Psoas muscle (tissue), 7 donors: ENCODE measurements at regions not wholly inside any gene's neighbourhood (a gene's known extent, or its start where the extent isn't known, plus 50 kb on each side); places are given as distances from the start of the nearest gene placed in this dataset.

Experiments
- ATAC-seq, 4 donors: fragments of 200-7000 bp; cut with Tn5 transposase; one replicate each; pipeline ENCODE4 v1.9.1; 2020; ENCODE audit warnings: moderate library complexity in 3 of 4, mild to moderate bottlenecking in 2 of 4
- DNase-seq, 2 donors: peaks; one replicate each; pipeline ENCODE4 v3.0.0-alpha.2; 2020
- H3K27ac ChIP-seq: fragments of 200-600 bp; one replicate; pipeline ENCODE4 v1.8.0; 2022
- H3K27me3 ChIP-seq, 3 donors: fragments of 200-600 bp in 1 of 3; one replicate each; pipeline versions ENCODE4 v1.6.1 to v1.8.0; 2013 to 2022; ENCODE audit warnings: low read length in 2 of 3, mild to moderate bottlenecking in 2 of 3, moderate library complexity in 1 of 3; ENCODE audit not compliant: insufficient read depth in 3 of 3
- H3K36me3 ChIP-seq, 2 donors: fragments of 200-600 bp in 1 of 2; one replicate each; pipeline versions ENCODE4 v1.6.1 to v1.8.0; 2013 to 2022; ENCODE audit warnings: low read depth in 1 of 2, mild to moderate bottlenecking in 1 of 2, moderate library complexity in 1 of 2; ENCODE audit not compliant: insufficient read depth in 1 of 2
- H3K4me1 ChIP-seq: fragments of 200-600 bp; one replicate; pipeline ENCODE4 v1.8.0; 2022
- H3K4me3 ChIP-seq: fragments of 200-600 bp; one replicate; pipeline ENCODE4 v1.8.0; 2022; ENCODE audit warnings: mild to moderate bottlenecking
- H3K9me3 ChIP-seq: fragments of 200-600 bp; one replicate; pipeline ENCODE4 v1.8.0; 2022
- WGBS, 3 donors: extraction: QIAGEN DNeasy Blood & Tissue Kit; methylation state at CpG; one replicate each; pipeline versions ENCODE4 v1.1.6 to v1.1.7; 2013; 5-methylcytosine and 5-hydroxymethylcytosine counted together
- intact Hi-C, 2 donors: fragments of 100-400 bp; cut with DNase I; formaldehyde crosslinking; loops; one replicate each; pipeline versions ENCODE4 v1.11.0 to v1.14.2; 2022
- TF ChIP-seq, protein P1 (sequence below): fragments of 200-600 bp; IDR thresholded peaks from one replicate; pipeline ENCODE4 v1.8.0; 2022; ENCODE audit warnings: antibody characterized with exemption
- donor health status: healthy with polysubstance abuse.
- donor health status: DM: no; HTN: no; CAD: no; lungs with moderate emphysema.
- donor health status: Bipolar disorder and iron deficiency.
- donor health status: healthy.
- donor health status: DM: yes; HTN: yes; CAD: no.
- donor health status: DM: no; HTN: no; CAD: no.
- donor health status: DM: yes; HTN: yes; CAD: no.

DNA sequence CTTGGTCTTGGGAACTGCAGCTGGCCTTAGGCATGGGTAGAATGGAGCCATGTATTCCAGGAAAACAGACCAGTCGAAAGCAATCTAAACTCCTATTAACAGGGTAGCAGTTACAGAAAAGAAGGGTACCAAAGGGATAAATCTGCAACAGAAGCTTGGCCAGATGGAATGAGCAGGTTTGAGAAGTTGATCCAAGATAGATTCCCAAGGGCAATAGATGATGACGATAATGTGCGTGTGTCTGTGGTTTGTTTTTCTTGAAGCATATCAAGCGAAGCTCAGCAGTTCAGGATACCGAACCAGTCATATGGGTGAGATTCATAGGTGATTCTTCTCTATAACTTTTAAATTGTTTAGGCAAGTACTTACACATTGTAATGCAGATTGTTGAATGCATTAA is 203.8 kb upstream of the SEMA6D start:
- Histone ChIP-seq H3K4me3 (no peak overlapping the region), H3K4me1 (no peaks in the 10 kb centered on the region), H3K36me3 (no peaks in the 10 kb centered on the region), H3K9me3 (no peaks in the 10 kb centered on the region), H3K27ac (no peak overlapping the region), H3K27me3 (no peaks in the 10 kb centered on the region)
- TF ChIP-seq, protein P1, sequence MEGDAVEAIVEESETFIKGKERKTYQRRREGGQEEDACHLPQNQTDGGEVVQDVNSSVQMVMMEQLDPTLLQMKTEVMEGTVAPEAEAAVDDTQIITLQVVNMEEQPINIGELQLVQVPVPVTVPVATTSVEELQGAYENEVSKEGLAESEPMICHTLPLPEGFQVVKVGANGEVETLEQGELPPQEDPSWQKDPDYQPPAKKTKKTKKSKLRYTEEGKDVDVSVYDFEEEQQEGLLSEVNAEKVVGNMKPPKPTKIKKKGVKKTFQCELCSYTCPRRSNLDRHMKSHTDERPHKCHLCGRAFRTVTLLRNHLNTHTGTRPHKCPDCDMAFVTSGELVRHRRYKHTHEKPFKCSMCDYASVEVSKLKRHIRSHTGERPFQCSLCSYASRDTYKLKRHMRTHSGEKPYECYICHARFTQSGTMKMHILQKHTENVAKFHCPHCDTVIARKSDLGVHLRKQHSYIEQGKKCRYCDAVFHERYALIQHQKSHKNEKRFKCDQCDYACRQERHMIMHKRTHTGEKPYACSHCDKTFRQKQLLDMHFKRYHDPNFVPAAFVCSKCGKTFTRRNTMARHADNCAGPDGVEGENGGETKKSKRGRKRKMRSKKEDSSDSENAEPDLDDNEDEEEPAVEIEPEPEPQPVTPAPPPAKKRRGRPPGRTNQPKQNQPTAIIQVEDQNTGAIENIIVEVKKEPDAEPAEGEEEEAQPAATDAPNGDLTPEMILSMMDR: no peak
- ATAC-seq: no peak
- 77 to 80% (median 79%) methylated on average over 5 of the region's 5 CpGs for WGBS, 3 donors
- intact Hi-C loops: no loop called here
- DNase-seq: no peak

DNA sequence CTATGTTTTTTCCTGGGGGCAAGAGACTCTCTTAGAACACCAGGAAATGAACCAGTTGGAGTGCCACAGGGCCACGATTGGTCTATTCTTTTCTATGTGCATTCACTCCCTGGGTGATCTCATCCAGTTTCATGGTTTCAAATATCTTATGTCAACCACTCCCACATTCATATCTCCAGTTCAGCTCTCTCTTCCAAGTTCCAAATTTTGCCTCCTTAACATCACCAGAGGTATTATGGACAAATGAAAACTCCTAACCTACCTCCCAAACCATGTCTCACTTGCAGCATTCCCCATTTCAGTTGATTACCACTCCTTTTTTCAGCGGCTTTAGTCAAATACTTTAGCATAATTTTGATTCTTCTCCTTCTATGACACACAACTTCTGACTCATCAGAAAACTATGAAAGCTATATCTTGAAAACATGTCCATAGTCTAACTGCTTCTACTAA is 203.1 kb upstream of the SEMA6D start:
- no peak for ATAC-seq
- DNase-seq: no peak
- 68 to 74% (median 72%) methylated on average over 2 of the region's 2 CpGs for WGBS, 3 donors
- Histone ChIP-seq H3K4me1 (no peaks in the 10 kb centered on the region), H3K4me3 (no peak overlapping the region), H3K27me3 (no peaks in the 10 kb centered on the region), H3K36me3 (no peaks in the 10 kb centered on the region), H3K9me3 (no peaks in the 10 kb centered on the region), H3K27ac (no peak overlapping the region)
- intact Hi-C loops: no loop called here
- TF ChIP-seq, protein P1: no peak

DNA sequence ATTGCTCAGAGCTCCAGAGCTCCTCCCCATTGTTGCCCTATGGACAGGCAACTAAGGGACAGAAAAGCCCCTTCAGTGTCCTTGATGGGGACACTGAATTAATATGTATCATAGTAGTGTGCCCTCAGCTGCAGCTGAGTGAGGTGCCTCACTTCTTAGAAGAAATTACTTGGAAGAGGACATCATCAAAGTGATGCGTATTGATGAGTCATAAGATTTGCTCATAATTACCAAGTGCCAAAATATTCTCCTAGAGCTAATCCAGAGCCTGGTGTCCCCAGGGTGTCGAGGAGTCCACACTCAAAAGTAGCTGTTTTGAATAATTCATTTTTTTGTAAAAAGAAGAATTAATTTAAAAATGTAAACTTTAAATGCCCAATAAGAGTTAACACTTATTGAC is 200.7 kb upstream of the SEMA6D start:
- ATAC-seq (no peak), DNase-seq (no peak)
- H3K9me3 ChIP-seq: no peaks in the 10 kb centered on the region
- 56 to 64% (median 57%) methylated on average over 2 of the region's 2 CpGs for WGBS, 3 donors
- H3K27me3 ChIP-seq: no peaks in the 10 kb centered on the region
- TF ChIP-seq, protein P1: no peak
- no peaks in the 10 kb centered on the region for H3K36me3 ChIP-seq
- no peak overlapping the region for H3K4me3 ChIP-seq
- no peak overlapping the region for H3K27ac ChIP-seq
- H3K4me1 ChIP-seq: no peaks in the 10 kb centered on the region
- intact Hi-C loops: no loop called here

DNA sequence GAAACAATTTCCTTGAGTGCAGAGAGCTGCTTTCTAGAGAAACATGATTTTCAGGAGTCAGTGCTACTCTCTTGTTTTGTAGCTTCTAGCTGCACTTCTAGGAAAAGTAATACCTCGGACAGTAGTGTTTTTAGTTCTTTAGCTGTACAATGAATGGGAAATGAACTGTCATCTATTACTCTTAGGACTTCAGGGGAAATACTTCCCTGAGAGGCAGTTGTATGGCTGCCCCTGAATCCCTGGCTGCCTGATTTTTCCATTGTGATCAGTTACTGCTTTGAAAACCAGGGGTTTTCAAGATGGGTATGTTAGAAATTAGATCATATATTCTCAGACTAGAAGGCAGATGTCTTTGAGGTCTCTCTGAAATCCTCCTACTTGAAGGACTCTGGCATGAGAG is 200.3 kb upstream of the SEMA6D start:
- Histone ChIP-seq H3K27ac (no peak overlapping the region), H3K4me3 (no peak overlapping the region)
- intact Hi-C loops: no loop called here

DNA sequence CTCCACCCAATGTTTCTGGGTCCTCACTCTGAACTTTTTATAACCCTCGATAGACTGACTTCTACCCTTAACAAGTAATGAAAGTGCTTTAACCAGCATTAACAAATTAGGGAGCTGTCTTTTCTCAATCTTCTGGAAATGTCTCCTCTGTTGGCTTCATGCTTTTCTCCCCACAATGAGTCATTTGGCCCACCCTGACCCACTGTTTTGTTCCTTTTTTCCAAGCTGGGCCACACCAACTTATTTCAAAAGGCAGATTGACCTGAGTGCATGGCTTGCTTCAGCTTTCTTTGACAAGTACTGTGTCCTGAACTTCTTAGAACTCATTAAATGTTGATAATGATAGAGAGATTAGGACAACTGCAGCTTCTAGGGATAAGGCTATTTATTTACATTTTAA is 199.6 kb upstream of the SEMA6D start:
- TF ChIP-seq, protein P1: no peak
- H3K4me3 ChIP-seq: no peak overlapping the region
- no peak for DNase-seq
- intact Hi-C loops: no loop called here
- no peaks in the 10 kb centered on the region for H3K9me3 ChIP-seq
- H3K36me3 ChIP-seq: no peaks in the 10 kb centered on the region
- no peak overlapping the region for H3K27ac ChIP-seq
- no peak for ATAC-seq
- H3K4me1 ChIP-seq: no peaks in the 10 kb centered on the region
- H3K27me3 ChIP-seq: no peaks in the 10 kb centered on the region
- 47 to 56% (median 53%) methylated on average over 1 of the region's 1 CpG for WGBS, 3 donors

More for the DNA sequence above, 200.3 kb upstream of the SEMA6D start:
- DNase-seq: no peak
- no peaks in the 10 kb centered on the region for H3K9me3 ChIP-seq
- H3K27me3 ChIP-seq: no peaks in the 10 kb centered on the region
- H3K4me1 ChIP-seq: no peaks in the 10 kb centered on the region
- TF ChIP-seq, protein P1: no peak
- 61 to 74% (median 64%) methylated on average over 1 of the region's 1 CpG for WGBS, 3 donors
- no peaks in the 10 kb centered on the region for H3K36me3 ChIP-seq
- ATAC-seq: no peak
